ENCODE measurements at regions not wholly inside any gene's neighbourhood (a gene's known extent, or its start where the extent isn't known, plus 50 kb on each side); places are given as distances from the start of the nearest gene placed in this dataset.
A peak's percentile ranks its signal among the peaks of the same experiment; 100 is the strongest.

- TF ChIP-seq CTCF (IDR thresholded peaks at IDR 0.05; ENCODE audit: insufficient read depth, low read length, poor library complexity, severe bottlenecking), result no peak
- peak; percentile 86 for DNase-seq (ENCODE audit: extremely low read depth, insufficient read length)
- H3K27me3 ChIP-seq (replicated peaks; ENCODE audit: control insufficient read depth, insufficient read depth, low read length), result no peaks in the 10 kb centered on the region
- peak overlapping the region; percentile 32 for H3K4me3 ChIP-seq (replicated peaks; ENCODE audit: low read depth, low read length)
- no peaks in the 10 kb centered on the region for H3K36me3 ChIP-seq (ENCODE audit: control insufficient read depth, insufficient read depth, low read length)
These were observed 301.9 kb downstream of the SOX9 start for GRCh38 chr17:72422505-72423285.

GRCh38 chr17:72423286-72423589 is 302.4 kb downstream of the SOX9 start:
- no peak overlapping the region for H3K4me3 ChIP-seq (replicated peaks; ENCODE audit: low read depth, low read length)
- no peak for DNase-seq (ENCODE audit: extremely low read depth, insufficient read length)
- H3K36me3 ChIP-seq (ENCODE audit: control insufficient read depth, insufficient read depth, low read length), result no peaks in the 10 kb centered on the region
- TF ChIP-seq CTCF (IDR thresholded peaks at IDR 0.05; ENCODE audit: insufficient read depth, low read length, poor library complexity, severe bottlenecking), result no peak
- no peaks in the 10 kb centered on the region for H3K27me3 ChIP-seq (replicated peaks; ENCODE audit: control insufficient read depth, insufficient read depth, low read length)

- TF ChIP-seq CTCF (IDR thresholded peaks at IDR 0.05; ENCODE audit: insufficient read depth, low read length, poor library complexity, severe bottlenecking), result no peak
- H3K4me3 ChIP-seq (replicated peaks; ENCODE audit: low read depth, low read length), result no peak overlapping the region
- DNase-seq (ENCODE audit: extremely low read depth, insufficient read length), result peak; percentile 54
- H3K27me3 ChIP-seq (replicated peaks; ENCODE audit: control insufficient read depth, insufficient read depth, low read length), result no peaks in the 10 kb centered on the region
- no peaks in the 10 kb centered on the region for H3K36me3 ChIP-seq (ENCODE audit: control insufficient read depth, insufficient read depth, low read length)
These were observed 302.9 kb downstream of the SOX9 start for GRCh38 chr17:72423718-72424117.

GRCh38 chr17:72424505-72425117 is 303.8 kb downstream of the SOX9 start:
- Histone ChIP-seq H3K27me3 (replicated peaks; ENCODE audit: control insufficient read depth, insufficient read depth, low read length) (no peaks in the 10 kb centered on the region), H3K4me3 (replicated peaks; ENCODE audit: low read depth, low read length) (no peak overlapping the region), H3K36me3 (ENCODE audit: control insufficient read depth, insufficient read depth, low read length) (no peaks in the 10 kb centered on the region)
- peak; percentile 46 for DNase-seq (ENCODE audit: extremely low read depth, insufficient read length)
- no peak for TF ChIP-seq CTCF (IDR thresholded peaks at IDR 0.05; ENCODE audit: insufficient read depth, low read length, poor library complexity, severe bottlenecking)

GRCh38 chr17:72425133-72425793 is 304.4 kb downstream of the SOX9 start:
- no peak overlapping the region for H3K4me3 ChIP-seq (replicated peaks; ENCODE audit: low read depth, low read length)
- H3K36me3 ChIP-seq (ENCODE audit: control insufficient read depth, insufficient read depth, low read length), result no peaks in the 10 kb centered on the region
- DNase-seq (ENCODE audit: extremely low read depth, insufficient read length), result no peak
- TF ChIP-seq CTCF (IDR thresholded peaks at IDR 0.05; ENCODE audit: insufficient read depth, low read length, poor library complexity, severe bottlenecking), result no peak
- H3K27me3 ChIP-seq (replicated peaks; ENCODE audit: control insufficient read depth, insufficient read depth, low read length), result no peaks in the 10 kb centered on the region

Data from GM06990 (cell line).